SK-MEL-5 (cell line): ENCODE measurements at regions not wholly inside any gene's neighbourhood (a gene's known extent, or its start where the extent isn't known, plus 50 kb on each side); places are given as distances from the start of the nearest gene placed in this dataset.

Experiments
- DNase-seq: peaks from one replicate; pipeline ENCODE4 v3.0.0-alpha.2; 2016; ENCODE audit warnings: low read depth, low spot score
- in situ Hi-C: cut with HindIII; loops from 2 replicates; pipeline ENCODE4 v1.10.0; 2016; ENCODE audit warnings: low sequenced_read_pairs, high pct_unique_total_duplicates, low pct_unique_long_range_greater_than_20kb

- no peak for DNase-seq
- in situ Hi-C loops = no loop called here
Measured at GRCh38 chr4:177660223-177660622, 218.0 kb upstream of the AGA start.

GRCh38 chr4:177667687-177668086 is 225.4 kb upstream of the AGA start:
- DNase-seq = peak; percentile 40
- in situ Hi-C loops = no loop called here

- DNase-seq = no peak
- in situ Hi-C loops = no loop called here
Measured at GRCh38 chr4:177671387-177671786, 229.2 kb upstream of the AGA start.

- no peak for DNase-seq
- in situ Hi-C loops = no loop called here
Measured at GRCh38 chr4:177671845-177672244, 229.6 kb upstream of the AGA start.

- DNase-seq = no peak
- in situ Hi-C loops = no loop called here
Measured at GRCh38 chr4:177673985-177674489, 231.8 kb upstream of the AGA start.

- in situ Hi-C loops = no loop called here
- no peak for DNase-seq
Measured at GRCh38 chr4:177680308-177680707, 238.1 kb upstream of the AGA start.

- in situ Hi-C loops = no loop called here
- no peak for DNase-seq
Measured at GRCh38 chr4:177681902-177682301, 239.7 kb upstream of the AGA start.

GRCh38 chr4:177687117-177687516 is 244.9 kb upstream of the AGA start:
- in situ Hi-C loops = no loop called here
- no peak for DNase-seq

- no peak for DNase-seq
- in situ Hi-C loops = no loop called here
Measured at GRCh38 chr4:177692907-177693306, 250.7 kb upstream of the AGA start.

GRCh38 chr4:177696438-177696966 is 254.3 kb upstream of the AGA start:
- in situ Hi-C loops = no loop called here
- DNase-seq = no peak

- in situ Hi-C loops = no loop called here
- no peak for DNase-seq
Measured at GRCh38 chr4:177699365-177700213, 257.4 kb upstream of the AGA start.

GRCh38 chr4:177706916-177707315 is 264.7 kb upstream of the AGA start:
- no peak for DNase-seq
- in situ Hi-C loops = no loop called here

- DNase-seq = no peak
- in situ Hi-C loops = no loop called here
Measured at GRCh38 chr4:177713454-177713853, 271.2 kb upstream of the AGA start.

- in situ Hi-C loops = no loop called here
- DNase-seq = no peak
Measured at GRCh38 chr4:177717407-177717806, 275.2 kb upstream of the AGA start.

GRCh38 chr4:177718514-177718913 is 276.3 kb upstream of the AGA start:
- in situ Hi-C loops = no loop called here
- DNase-seq = no peak

GRCh38 chr4:177726111-177726510 is 283.9 kb upstream of the AGA start:
- in situ Hi-C loops = no loop called here
- no peak for DNase-seq

- in situ Hi-C loops = no loop called here
- peak; percentile 31 for DNase-seq
Measured at GRCh38 chr4:177728361-177729152, 286.3 kb upstream of the AGA start.

GRCh38 chr4:177729681-177730080 is 287.4 kb upstream of the AGA start:
- no peak for DNase-seq
- in situ Hi-C loops = no loop called here
